H1 (cell line): ENCODE measurements at regions not wholly inside any gene's neighbourhood (a gene's known extent, or its start where the extent isn't known, plus 50 kb on each side); places are given as distances from the start of the nearest gene placed in this dataset.

Experiments
- HDAC2 ChIP-seq, 2 experiments: fragments of 300-600 bp in 1 of 2; sonication (generic) in 1 of 2; IDR thresholded peaks; 2 replicates each; pipeline ENCODE4 v1.6.1; 2011 to 2012; ENCODE audit warnings: low read depth in 2 of 2, low read length in 2 of 2, mild to moderate bottlenecking in 2 of 2, moderate library complexity in 2 of 2, borderline replicate concordance in 1 of 2, inconsistent platforms in 1 of 2
- SIX5 ChIP-seq: IDR thresholded peaks from 2 replicates; pipeline ENCODE4 v1.6.1; 2011; ENCODE audit warnings: mild to moderate bottlenecking, low read depth, low read length

DNA sequence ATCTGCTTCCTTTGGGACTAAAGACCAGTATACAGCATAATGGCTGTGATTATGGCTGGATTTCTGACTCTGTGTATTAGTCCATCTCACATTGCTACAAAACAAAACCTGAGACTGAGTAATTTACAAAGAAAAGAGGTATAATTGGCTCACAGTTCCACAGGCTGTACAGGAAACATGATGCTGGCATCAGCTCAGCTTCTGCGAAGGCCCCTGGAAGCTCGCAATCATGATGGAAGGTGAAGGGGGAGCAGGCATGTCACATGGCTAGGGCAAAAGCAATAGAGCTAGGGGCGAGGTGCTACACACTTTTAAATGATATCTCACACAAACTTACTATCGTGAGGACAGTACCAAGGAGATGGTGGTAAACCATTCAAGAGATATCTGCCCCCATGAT, 68.0 kb upstream of the GADL1 start (continued):
- TF ChIP-seq SIX5 (no peak), HDAC2 (IDR thresholded peaks at IDR 0.05; ENCODE audit: borderline replicate concordance in 1 of 2, low read depth in 2 of 2, low read length in 2 of 2) (no peak)
- TF ChIP-seq, all 59 proteins: peak for 0
